Common myeloid progenitor, CD34-positive (primary cell): ENCODE measurements at regions not wholly inside any gene's neighbourhood (a gene's known extent, or its start where the extent isn't known, plus 50 kb on each side); places are given as distances from the start of the nearest gene placed in this dataset.
A peak's percentile ranks its signal among the peaks of the same experiment; 100 is the strongest.
"Not testable (repeated sequence)": the region's sequence is repeated elsewhere in the genome, so short reads cannot be mapped to it uniquely, and the experiment has no call there.

ENCODE experiments used
- CTCF ChIA-PET: fragments of 350-600 bp; sonication (Branson Sonifier 250); formaldehyde crosslinking; loops from one replicate; lab custom pipeline; 2021; ENCODE audit warnings: antibody characterized with exemption; lab: Charles Lee
- POLR2A ChIA-PET: fragments of 350-600 bp; sonication (Branson Sonifier 250); formaldehyde crosslinking; loops from one replicate; lab custom pipeline; 2021; ENCODE audit warnings: antibody characterized with exemption; lab: Charles Lee
- DNase-seq, 3 donors: peaks; one replicate each; pipeline versions ENCODE4 v3.0.0 to v3.0.0-alpha.2; 2013
- H3K27ac ChIP-seq, 2 experiments: 1 replicate in 1 of 2; 2 replicates in 1 of 2; pipeline ENCODE4 v1.7.0; 2013; ENCODE audit warnings: inconsistent platforms in 2 of 2, low read length in 2 of 2, mild to moderate bottlenecking in 2 of 2, low read depth in 1 of 2, moderate library complexity in 1 of 2; ENCODE audit not compliant: severe bottlenecking in 2 of 2, insufficient read depth in 1 of 2, poor library complexity in 1 of 2
- H3K27me3 ChIP-seq, 5 experiments: replicated peaks in 2 of 5; 1 replicate in 3 of 5; 2 replicates in 2 of 5; pipeline versions ENCODE4 v1.6.1 to v1.7.0; 2013; ENCODE audit warnings: low read length in 4 of 5, mild to moderate bottlenecking in 2 of 5, moderate library complexity in 2 of 5, inconsistent platforms in 1 of 5; ENCODE audit not compliant: insufficient read depth in 5 of 5, control insufficient read depth in 4 of 5
- H3K36me3 ChIP-seq, 4 experiments: 1 replicate in 2 of 4; 2 replicates in 2 of 4; pipeline versions ENCODE4 v1.6.1 to v1.7.0; 2013; ENCODE audit warnings: low read length in 3 of 4, control low read depth in 1 of 4, mild to moderate bottlenecking in 1 of 4; ENCODE audit not compliant: control insufficient read depth in 4 of 4, insufficient read depth in 4 of 4
- H3K4me1 ChIP-seq, 4 experiments: 1 replicate in 3 of 4; 2 replicates in 1 of 4; pipeline versions ENCODE4 v1.6.1 to v1.7.1; 2013; ENCODE audit warnings: low read length in 3 of 4, mild to moderate bottlenecking in 3 of 4, control low read depth in 1 of 4, inconsistent platforms in 1 of 4, moderate library complexity in 1 of 4; ENCODE audit not compliant: control insufficient read depth in 4 of 4, insufficient read depth in 4 of 4; ENCODE audit errors: control extremely low read depth in 1 of 4
- H3K4me3 ChIP-seq, 7 experiments: 1 replicate in 4 of 7; 2 replicates in 3 of 7; pipeline versions ENCODE4 v1.5.1 to v1.7.0; 2013; ENCODE audit warnings: mild to moderate bottlenecking in 7 of 7, low read length in 6 of 7, moderate library complexity in 6 of 7, inconsistent platforms in 2 of 7, low read depth in 2 of 7, control low read depth in 1 of 7; ENCODE audit not compliant: insufficient read depth in 4 of 7, control insufficient read depth in 1 of 7; ENCODE audit errors: extremely low read depth in 1 of 7
- H3K9me3 ChIP-seq, 5 experiments: 1 replicate in 4 of 5; 2 replicates in 1 of 5; pipeline versions ENCODE4 v1.6.1 to v1.7.1; 2013; ENCODE audit warnings: low read length in 4 of 5, mild to moderate bottlenecking in 2 of 5, inconsistent platforms in 1 of 5, low read depth in 1 of 5, moderate library complexity in 1 of 5; ENCODE audit not compliant: control insufficient read depth in 4 of 5, insufficient read depth in 2 of 5; ENCODE audit errors: control extremely low read depth in 1 of 5
- WGBS: methylation state at CpG from one replicate; pipeline ENCODE4 v1.1.5; 2013; ENCODE audit not compliant: insufficient coverage; 5-methylcytosine and 5-hydroxymethylcytosine counted together

GRCh38 chrX:89759076-89759685 is 162.5 kb upstream of the TGIF2LX start:
- H3K4me1 ChIP-seq, H3K4me3 ChIP-seq, H3K9me3 ChIP-seq, H3K36me3 ChIP-seq, DNase-seq, H3K27me3 ChIP-seq, POLR2A ChIA-PET, H3K27ac ChIP-seq, CTCF ChIA-PET: not testable (repeated sequence)
- 100% methylated on average over 2 of the region's 5 CpGs for WGBS

DNA sequence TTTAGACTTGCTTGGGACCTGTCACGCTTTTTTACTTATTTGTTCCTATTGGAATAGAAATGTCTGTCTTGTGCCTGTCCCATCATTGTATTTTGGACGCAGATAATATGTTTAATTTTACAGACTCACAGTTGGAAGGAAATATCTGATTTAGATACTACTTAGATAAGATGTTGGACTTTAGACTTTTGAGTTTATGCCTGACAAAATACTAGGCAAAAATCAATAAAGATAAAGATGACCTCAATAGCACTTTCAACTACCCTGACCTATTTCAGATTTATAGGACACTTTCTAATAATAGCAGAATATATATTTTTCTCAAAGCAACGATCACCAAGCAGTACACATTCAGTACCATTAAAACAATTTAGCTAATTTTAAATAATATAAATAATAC is 150.1 kb upstream of the TGIF2LX start:
- POLR2A ChIA-PET, H3K27ac ChIP-seq, H3K4me3 ChIP-seq, H3K36me3 ChIP-seq, H3K27me3 ChIP-seq, H3K9me3 ChIP-seq, CTCF ChIA-PET, DNase-seq, H3K4me1 ChIP-seq: not testable (repeated sequence)
- WGBS = 100% methylated on average over 1 of the region's 3 CpGs

- H3K4me1 ChIP-seq, CTCF ChIA-PET, H3K4me3 ChIP-seq, H3K27me3 ChIP-seq, DNase-seq, POLR2A ChIA-PET, H3K9me3 ChIP-seq, H3K36me3 ChIP-seq, H3K27ac ChIP-seq: not testable (repeated sequence)
- WGBS = no CpG with 5 or more reads among the region's 3 CpGs
Measured at GRCh38 chrX:89811440-89811839, 110.3 kb upstream of the TGIF2LX start.

DNA sequence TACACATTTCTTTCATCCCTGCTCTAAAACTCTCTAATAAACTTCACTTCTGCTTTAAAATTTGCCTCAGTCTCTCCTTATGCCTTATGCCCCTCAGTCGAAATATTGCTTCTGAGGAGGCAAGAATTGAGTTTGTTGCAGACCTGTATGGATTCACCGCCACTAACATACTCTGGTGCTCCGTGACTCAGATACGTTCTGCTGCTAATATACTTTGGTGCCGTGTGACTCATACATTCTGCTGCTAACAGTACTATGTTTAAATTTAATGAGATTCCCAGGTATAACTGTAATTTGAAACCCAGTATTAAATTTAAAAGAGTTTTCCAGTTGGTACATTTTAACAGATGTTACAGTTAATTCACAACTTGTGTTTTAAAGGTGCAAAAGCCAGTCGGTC is 82.0 kb upstream of the TGIF2LX start:
- H3K27ac ChIP-seq, H3K4me3 ChIP-seq, H3K27me3 ChIP-seq, POLR2A ChIA-PET, H3K36me3 ChIP-seq, H3K4me1 ChIP-seq, CTCF ChIA-PET, H3K9me3 ChIP-seq, DNase-seq: not testable (repeated sequence)
- 50% methylated on average over 1 of the region's 6 CpGs for WGBS

DNA sequence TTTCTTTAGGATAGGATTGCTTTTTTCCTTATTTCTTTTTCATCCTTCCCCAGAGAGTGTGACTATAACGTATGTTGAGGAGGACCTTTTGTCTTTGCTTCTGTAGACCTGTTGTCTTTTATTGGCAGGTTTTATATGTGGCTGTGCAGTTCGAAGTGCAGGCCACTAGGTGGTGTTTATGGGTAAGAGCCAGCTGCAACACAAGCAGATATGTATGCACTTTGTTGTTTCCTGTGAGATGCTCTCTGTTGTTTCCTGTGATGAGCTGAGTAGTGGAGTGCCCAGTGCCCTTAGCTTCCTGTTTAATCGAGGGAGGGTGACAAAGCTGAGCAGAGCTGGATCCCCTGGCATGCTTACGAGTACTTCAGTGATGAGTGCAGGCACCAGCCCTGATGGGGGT is 50.0 kb upstream of the TGIF2LX start:
- POLR2A ChIA-PET, H3K36me3 ChIP-seq, H3K9me3 ChIP-seq, H3K27me3 ChIP-seq, H3K27ac ChIP-seq, CTCF ChIA-PET, H3K4me3 ChIP-seq, H3K4me1 ChIP-seq: not testable (repeated sequence)
- peak in 2 of 3 donors; percentile 6 to 20 for DNase-seq
- WGBS = 42% methylated on average over 2 of the region's 4 CpGs
